MCF 10A (cell line): ENCODE measurements at regions not wholly inside any gene's neighbourhood (a gene's known extent, or its start where the extent isn't known, plus 50 kb on each side); places are given as distances from the start of the nearest gene placed in this dataset.

Experiments
- BruUV-seq: library from RNA; stranded (reverse); fragments of 400-500 nt; replicated peaks from 2 replicates; lab custom pipeline; 2021; lab: Mats Ljungman, UMichigan
- CTCF ChIA-PET: fragments of 300-600 bp; sonication (Branson Sonifier 250); formaldehyde crosslinking; extraction: SDS; loops from one replicate; lab custom pipeline; 2021; ENCODE audit warnings: antibody characterized with exemption, inconsistent platforms; lab: Yijun Ruan, JAX
- POLR2A ChIA-PET: fragments of 300-600, 350-650 bp; sonication (Branson Sonifier 250); formaldehyde crosslinking; extraction: SDS; loops from one replicate; lab custom pipeline; 2020; ENCODE audit warnings: antibody characterized with exemption, inconsistent platforms; lab: Yijun Ruan, JAX
- DNase-seq: peaks from one replicate; pipeline ENCODE4 v3.0.0-alpha.2; 2018; ENCODE audit not compliant: unreplicated experiment
- H3K27ac Mint-ChIP-seq: one replicate; pipeline ENCODE4 v1.8.0; 2022; ENCODE audit warnings: mild to moderate bottlenecking, low read depth, mixed read lengths; ENCODE audit not compliant: unreplicated experiment
- H3K27me3 Mint-ChIP-seq: one replicate; pipeline ENCODE4 v1.8.0; 2022; ENCODE audit warnings: mixed read lengths; ENCODE audit not compliant: insufficient read depth, unreplicated experiment
- H3K36me3 Mint-ChIP-seq: one replicate; pipeline ENCODE4 v1.8.0; 2022; ENCODE audit warnings: mild to moderate bottlenecking, moderate library complexity, mixed read lengths; ENCODE audit not compliant: insufficient read depth, unreplicated experiment
- H3K4me1 Mint-ChIP-seq: one replicate; pipeline ENCODE4 v1.8.0; 2022; ENCODE audit warnings: mixed read lengths; ENCODE audit not compliant: insufficient read depth, unreplicated experiment
- H3K4me3 Mint-ChIP-seq: one replicate; pipeline ENCODE4 v1.8.0; 2022; ENCODE audit warnings: mild to moderate bottlenecking, moderate library complexity, mixed read lengths; ENCODE audit not compliant: unreplicated experiment
- H3K9me3 Mint-ChIP-seq: one replicate; pipeline ENCODE4 v1.8.0; 2022; ENCODE audit warnings: mixed read lengths; ENCODE audit not compliant: unreplicated experiment
- intact Hi-C: fragments of 100-400 bp; cut with micrococcal nuclease; formaldehyde crosslinking; loops from 2 replicates; pipeline ENCODE4 v1.14.1; 2022
- TF ChIP-seq, protein P1 (sequence below): fragments of 200-600 bp; IDR thresholded peaks from one replicate; pipeline ENCODE4 v1.8.0; 2022; ENCODE audit warnings: antibody characterized with exemption, mild to moderate bottlenecking; ENCODE audit not compliant: unreplicated experiment

DNA sequence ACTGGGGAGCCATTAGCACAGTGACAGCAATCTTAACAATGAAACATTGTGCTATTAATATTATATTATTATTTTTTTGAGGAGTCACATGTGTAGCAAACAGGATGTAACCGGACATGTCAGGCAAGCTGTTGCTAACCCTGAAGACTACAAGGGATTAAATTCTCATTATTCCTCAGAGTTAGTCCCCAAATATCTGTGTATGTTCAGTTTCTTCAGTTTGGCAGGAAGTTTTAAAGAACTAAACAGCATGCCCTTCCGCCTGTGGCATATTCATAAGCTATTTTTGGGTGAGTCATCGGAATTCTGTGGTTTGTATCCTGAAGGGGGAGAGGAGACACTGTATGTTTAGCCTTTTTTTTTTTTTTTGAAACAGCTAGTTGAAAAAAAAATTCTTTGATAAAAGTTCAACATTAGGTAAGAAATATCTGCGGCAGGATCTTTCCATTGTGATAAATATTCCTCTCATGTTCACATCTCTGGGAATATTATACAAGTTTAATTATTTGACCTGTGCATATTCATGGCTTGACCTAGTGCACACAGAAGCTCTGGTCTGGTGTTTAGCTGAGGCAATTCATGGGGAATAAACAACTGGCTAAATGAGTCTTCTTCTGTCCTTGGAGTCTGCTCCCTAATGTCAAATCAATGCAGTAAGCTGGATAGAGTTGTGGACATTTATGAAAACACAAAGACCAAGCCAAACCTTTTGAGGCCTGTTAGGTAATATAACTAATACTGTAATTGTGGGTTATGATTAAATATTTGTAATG, 202.7 kb upstream of the CDKN2B start:
- CTCF ChIA-PET = interaction anchor here (0.7 to 1.2 kb wide), 5 partner anchors 16 to 503 kb away, joined by 3 to 5 read pairs (median 4); no protein-coding TSS in a partner anchor
- H3K9me3 Mint-ChIP-seq = no peaks in the 10 kb centered on the region
- intact Hi-C loops = loop anchor here (5.0 kb wide), 4 partner anchors 39 to 654 kb away; no protein-coding TSS in a partner anchor

DNA sequence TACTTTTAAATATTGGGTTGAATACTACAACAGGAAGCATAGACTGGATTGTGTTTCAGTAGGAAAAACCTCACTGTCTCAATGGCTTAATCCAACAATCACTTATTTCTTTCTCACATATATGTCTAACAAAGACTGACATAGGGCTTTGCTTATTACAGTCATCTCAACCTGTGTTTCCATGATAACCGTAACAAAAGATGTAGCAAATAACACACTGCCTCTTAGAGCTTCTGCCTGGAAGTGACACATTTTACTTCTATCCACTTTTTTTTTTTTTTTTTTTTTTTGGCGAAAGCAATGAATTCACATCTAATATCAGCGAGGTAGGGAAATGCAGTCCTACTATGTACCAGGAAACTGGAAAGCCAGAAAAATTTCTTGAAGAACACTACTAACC, 204.9 kb upstream of the CDKN2B start:
- no TSS peak for BruUV-seq
- TF ChIP-seq, protein P1, sequence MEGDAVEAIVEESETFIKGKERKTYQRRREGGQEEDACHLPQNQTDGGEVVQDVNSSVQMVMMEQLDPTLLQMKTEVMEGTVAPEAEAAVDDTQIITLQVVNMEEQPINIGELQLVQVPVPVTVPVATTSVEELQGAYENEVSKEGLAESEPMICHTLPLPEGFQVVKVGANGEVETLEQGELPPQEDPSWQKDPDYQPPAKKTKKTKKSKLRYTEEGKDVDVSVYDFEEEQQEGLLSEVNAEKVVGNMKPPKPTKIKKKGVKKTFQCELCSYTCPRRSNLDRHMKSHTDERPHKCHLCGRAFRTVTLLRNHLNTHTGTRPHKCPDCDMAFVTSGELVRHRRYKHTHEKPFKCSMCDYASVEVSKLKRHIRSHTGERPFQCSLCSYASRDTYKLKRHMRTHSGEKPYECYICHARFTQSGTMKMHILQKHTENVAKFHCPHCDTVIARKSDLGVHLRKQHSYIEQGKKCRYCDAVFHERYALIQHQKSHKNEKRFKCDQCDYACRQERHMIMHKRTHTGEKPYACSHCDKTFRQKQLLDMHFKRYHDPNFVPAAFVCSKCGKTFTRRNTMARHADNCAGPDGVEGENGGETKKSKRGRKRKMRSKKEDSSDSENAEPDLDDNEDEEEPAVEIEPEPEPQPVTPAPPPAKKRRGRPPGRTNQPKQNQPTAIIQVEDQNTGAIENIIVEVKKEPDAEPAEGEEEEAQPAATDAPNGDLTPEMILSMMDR = no peak
- Mint-ChIP-seq H3K4me1 (peaks cover 17% of the 10 kb centered on the region), H3K9me3 (no peaks in the 10 kb centered on the region), H3K36me3 (no peaks in the 10 kb centered on the region), H3K4me3 (no peak overlapping the region), H3K27ac (no peak overlapping the region), H3K27me3 (no peaks in the 10 kb centered on the region)
- DNase-seq = no peak
- POLR2A ChIA-PET = interaction anchor here (1.1 to 1.4 kb wide), 2 partner anchors 25 to 378 kb away, joined by 4 to 6 read pairs; no protein-coding TSS in a partner anchor
- CTCF ChIA-PET = no interaction called here
- intact Hi-C loops = loop anchor here (5.0 kb wide), 4 partner anchors 42 to 657 kb away; no protein-coding TSS in a partner anchor

More for the DNA sequence above, 202.7 kb upstream of the CDKN2B start:
- TF ChIP-seq, protein P1 = no peak
- peak overlapping the region; percentile 79 for H3K27ac Mint-ChIP-seq
- no peaks in the 10 kb centered on the region for H3K27me3 Mint-ChIP-seq
- BruUV-seq = no TSS peak
- H3K4me3 Mint-ChIP-seq = no peak overlapping the region
- H3K4me1 Mint-ChIP-seq = peaks cover 23% of the 10 kb centered on the region
- no peaks in the 10 kb centered on the region for H3K36me3 Mint-ChIP-seq
- POLR2A ChIA-PET = interaction anchor here (0.6 to 1.6 kb wide), 9 partner anchors 22 to 661 kb away, joined by 3 to 6 read pairs (median 3); no protein-coding TSS in a partner anchor
- peak; percentile 79 for DNase-seq

DNA sequence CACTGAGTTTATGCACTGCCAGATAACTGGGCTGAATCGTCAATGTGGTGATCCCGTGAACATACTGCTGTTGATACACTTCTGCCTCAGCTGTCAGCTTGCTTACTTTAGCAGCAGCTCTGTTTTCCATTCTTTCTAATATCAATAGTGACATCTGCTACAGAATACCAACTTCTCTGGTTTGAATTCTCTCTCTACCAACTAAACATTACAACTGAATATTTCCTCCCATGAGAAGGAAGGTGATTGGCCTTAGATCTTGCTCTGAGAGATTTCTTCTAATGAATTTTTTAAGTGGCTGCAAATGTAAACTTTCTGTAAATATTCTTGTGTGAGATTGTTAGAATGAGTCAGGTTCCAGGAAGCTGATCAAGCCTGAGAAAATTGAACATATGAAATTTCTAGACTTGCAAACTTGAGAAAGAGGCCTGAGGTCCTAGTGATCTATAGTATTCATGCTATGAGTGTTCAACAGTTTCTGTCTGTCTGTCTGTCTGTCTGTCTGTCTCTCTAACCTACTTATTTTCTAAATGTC, 205.5 kb upstream of the CDKN2B start:
- POLR2A ChIA-PET = no interaction called here

More for the DNA sequence above, 205.5 kb upstream of the CDKN2B start:
- Mint-ChIP-seq H3K4me3 (no peak overlapping the region), H3K36me3 (no peaks in the 10 kb centered on the region), H3K9me3 (no peaks in the 10 kb centered on the region), H3K27ac (no peak overlapping the region), H3K4me1 (peaks cover 17% of the 10 kb centered on the region), H3K27me3 (no peaks in the 10 kb centered on the region)
- intact Hi-C loops = loop anchor here (5.0 kb wide), 4 partner anchors 42 to 657 kb away; no protein-coding TSS in a partner anchor
- DNase-seq = no peak
- no TSS peak for BruUV-seq
- TF ChIP-seq, protein P1 = no peak
- CTCF ChIA-PET = interaction anchor here (0.6 kb wide), 1 partner anchor 527 kb away, joined by 3 read pairs; no protein-coding TSS in a partner anchor
